Myocyte (in vitro differentiated cells): ENCODE measurements at regions not wholly inside any gene's neighbourhood (a gene's known extent, or its start where the extent isn't known, plus 50 kb on each side); places are given as distances from the start of the nearest gene placed in this dataset.

Source experiments
- DNase-seq: peaks from one replicate; pipeline ENCODE4 v3.0.0-alpha.2; 2012; ENCODE audit warnings: low read depth

DNA sequence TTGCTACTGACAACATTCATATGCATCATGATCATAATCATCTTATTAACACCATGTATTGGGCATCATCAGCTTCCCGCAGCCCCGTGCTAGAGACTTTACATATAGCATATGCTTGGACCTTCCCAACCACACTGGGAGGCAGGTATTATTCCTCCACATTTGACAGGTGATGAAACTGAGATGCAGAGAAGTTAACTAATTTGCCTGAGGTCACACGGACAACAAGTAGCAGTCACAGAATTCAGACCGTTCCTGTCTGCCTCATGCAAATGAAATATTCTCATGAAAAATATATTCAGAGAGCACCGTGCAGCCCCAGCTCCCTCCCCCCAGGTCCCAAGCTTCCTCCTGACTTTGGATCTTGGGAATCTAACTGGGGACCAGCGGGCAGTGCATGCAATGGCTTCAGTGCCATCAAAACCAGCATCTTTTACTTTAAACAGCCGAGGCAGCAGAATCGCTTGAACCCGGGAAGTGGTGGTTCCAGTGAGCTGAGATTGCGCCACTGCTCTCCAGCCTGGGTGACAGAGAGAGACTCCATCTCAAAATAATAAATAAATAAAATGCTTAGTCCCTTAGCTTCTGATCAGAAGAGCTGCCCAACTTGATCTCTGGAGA, 112.2 kb upstream of the GPR26 start:
- no peak for DNase-seq

DNA sequence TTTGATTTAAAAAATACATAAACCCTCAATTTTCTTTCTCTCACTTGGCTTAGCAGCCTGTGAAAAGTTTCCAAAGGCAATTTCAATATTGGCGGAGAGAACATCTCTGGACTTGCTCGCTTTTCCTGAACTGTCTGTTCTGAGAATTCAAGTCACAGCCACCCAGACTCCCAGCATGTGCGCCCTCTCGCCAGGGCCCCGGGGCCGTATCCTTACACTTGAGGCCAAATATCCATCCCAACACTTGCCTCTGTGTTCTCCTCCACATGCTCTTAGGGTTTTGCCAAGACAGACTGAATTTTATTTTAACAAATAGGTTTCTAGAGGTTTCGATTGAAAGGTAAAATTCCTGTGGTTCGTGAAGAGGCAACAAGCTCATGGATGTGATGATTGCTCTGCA, 111.5 kb upstream of the GPR26 start:
- no peak for DNase-seq

DNA sequence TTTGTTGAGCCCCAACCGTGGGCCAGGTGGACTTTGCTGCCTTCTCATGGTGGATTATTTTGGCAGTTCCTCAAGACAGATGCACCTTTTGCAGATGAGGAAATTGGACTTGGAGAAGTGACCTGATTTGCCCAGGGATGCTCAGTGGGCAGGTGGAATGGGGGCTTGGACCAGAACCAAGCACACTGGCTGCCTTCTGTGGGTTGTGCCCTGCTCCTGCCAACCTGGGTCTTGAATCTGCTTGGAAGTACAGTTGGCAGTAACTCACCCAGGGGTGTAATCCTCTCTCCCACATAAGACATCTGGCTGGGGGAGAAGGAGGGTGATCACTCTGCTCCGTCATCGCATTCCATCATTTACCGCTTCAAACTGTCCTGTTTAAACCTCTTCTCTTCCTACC, 110.5 kb upstream of the GPR26 start:
- no peak for DNase-seq

DNA sequence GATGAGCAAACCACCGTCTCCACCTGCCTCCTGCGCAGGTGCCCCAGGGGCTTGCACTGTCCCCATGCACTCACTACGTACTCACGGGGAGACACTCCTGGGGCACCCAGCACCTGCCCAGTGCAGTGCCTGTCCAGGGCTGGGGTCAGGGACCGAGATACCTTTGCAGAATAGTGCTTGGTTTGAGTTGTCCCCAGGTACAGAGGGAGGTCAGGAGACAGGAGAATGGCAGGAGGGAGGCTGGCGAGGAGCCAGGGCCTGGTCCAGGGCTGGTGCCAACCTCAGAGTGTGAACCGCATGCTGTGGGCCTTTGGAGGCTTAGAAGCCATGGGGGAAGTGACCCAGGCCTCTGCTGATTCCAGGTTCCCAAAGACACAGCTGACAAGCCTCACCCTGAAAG, 110.1 kb upstream of the GPR26 start:
- no peak for DNase-seq

DNA sequence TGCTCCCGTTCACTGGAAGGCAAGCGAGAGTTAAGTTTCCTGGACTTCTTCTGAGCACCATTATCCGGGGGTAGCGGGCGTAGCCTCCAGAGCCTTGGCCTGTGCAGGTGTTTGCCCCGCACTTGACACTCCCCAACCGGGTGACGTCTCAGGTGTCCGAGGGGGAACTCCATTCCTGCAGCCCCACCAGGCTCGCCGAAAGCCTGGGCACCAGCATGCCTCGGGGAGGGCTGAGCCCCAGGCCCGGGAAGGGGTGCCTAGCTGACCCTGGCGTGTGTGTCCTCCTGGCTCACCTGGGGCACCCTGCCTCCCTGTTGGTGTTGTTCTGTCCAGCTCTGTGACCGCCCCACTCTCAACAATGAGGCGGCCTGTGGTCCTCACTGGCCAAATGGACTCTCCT, 109.4 kb upstream of the GPR26 start:
- no peak for DNase-seq

DNA sequence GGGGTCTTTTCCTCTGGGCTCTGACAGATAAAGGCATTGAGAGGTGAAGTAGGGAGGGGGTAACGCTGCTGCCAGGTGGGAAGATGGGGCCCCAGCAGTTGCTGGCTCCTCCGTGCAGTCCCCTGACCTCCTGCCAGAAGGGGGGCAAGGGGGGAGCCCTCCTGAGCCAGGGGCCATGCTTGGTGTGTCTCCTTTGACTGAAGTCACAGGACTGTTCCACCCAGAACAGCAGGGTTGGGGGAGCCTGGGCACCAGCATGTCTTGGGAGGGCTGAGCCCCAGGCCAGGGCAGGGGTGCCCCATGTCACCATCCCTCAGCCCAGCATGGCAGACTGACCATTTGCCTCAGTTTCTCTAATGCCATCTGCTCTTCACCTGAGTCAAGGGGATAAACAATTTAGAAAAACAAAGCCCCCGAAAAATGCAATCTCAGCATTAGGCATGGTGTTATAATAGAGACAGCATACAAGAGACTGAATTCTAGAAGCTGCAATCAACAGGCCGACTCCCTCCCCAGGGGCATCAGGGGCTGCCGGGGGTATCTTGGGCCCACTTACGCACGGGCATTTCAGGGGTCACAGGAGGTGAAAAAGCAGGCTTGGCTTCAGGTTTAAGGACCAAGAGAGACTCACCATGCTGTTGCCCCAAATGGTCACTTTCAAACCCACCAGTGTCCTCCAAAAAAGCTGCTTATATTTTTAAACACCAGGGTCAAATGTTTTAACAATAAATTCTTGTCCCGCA, 108.6 kb upstream of the GPR26 start:
- DNase-seq: no peak

DNA sequence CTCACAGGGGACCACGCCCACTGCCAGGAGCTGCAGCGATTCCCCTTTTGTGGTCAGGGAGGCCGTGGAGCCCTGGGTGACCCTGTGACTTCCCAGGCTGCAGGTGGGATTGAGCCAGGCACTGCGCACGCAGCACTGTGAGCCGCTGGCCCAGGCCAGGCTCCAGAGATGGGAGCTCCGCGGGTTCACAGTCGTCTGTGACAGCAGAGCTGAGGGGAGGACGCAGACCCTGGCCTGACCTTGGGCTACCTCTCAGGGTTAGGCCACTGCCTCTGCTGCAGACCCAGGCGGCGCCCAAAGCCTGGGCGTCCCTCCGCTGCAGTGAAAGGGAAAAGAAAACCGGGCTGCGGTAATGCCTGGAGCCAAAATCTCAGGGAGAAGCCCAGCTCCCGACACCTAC, 107.5 kb upstream of the GPR26 start:
- no peak for DNase-seq

DNA sequence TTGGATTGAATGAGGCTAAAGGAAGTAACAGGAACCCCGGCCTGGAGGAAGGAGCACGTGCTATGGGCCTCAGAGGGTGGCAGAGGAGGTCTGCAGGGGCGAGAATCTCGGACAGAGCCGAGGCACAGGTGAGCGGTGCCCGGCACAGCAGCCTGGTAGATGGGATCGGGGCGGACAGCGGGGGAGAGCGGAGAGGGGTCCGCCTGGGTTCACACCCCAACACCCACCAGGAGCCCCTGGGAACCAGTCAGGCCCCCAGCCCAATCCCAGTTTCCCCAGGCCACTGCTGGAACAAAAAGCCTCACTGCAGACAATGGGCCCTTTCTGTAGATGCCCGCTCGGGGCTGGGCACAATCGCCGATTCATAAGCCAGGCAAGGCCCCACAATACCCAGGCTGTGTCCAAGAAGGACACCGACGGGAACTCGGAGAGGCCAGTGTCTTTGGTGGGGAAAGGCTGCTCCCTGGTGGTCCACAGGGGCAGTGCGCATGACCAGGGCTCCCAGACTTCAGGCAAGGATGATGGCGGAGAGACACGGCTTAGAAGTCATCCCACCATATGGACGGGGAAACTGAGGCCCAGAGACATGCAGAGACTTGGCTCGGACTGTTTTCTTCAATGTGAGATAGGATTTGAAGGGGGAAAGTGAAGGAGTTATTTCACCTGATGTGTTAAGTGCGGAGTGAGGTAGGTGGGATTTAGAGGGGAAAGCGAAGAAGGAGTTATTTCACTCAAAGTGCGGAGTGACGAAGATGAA, 106.9 kb upstream of the GPR26 start:
- peak; percentile 70 for DNase-seq

DNA sequence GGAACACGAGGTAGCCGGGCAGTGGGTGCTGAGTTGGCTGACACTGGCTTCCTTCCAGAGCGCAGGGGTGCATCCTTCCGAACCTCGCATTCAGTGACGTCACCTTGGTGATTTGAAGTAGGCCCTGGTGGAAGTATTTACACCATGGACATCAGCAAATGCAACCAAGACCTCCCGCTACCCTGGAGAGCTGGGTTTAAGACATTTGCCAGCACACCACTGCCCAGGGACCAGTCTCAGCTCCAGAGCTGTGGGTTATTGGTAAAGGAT, 106.4 kb upstream of the GPR26 start:
- no peak for DNase-seq

DNA sequence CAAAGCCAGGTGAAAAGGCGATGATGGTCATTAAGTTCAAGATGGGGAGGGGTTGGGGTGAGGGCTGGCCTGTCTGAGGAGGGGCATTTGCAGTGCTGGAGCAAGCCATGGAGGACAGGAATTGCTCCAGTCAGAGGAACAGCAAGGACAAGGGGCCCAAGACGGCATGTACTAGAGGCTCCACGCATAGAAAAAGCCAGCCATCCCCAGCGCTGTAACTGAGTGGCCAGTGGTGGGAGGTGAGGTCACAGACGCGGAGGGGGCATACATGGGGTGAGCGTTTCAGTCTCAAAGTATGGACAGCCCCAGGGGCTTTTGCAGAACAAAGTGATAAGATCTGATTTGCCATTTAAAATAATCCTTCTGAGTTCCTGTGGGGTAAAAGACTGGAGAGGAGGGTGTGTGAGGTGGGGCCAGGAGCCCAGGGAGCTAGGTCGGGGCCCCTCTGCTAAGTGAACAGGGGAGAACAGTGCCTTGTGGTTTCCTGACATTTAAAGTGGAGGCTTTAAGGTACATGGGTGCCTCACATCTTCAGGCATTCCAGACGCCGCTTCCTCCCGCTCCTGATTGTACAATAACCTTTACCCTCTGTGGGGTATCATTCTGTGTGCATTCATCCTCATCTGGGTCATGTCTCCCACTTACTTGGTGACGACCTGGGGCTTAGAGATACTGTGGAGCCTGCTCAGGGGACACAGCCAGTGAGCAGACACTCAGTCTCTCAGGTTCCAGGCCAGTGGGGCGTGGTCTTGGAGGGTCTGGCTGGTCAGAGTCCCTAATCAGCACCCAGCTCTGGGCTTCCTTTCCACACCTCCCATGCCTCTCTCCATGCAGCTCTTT, 105.6 kb upstream of the GPR26 start:
- no peak for DNase-seq

DNA sequence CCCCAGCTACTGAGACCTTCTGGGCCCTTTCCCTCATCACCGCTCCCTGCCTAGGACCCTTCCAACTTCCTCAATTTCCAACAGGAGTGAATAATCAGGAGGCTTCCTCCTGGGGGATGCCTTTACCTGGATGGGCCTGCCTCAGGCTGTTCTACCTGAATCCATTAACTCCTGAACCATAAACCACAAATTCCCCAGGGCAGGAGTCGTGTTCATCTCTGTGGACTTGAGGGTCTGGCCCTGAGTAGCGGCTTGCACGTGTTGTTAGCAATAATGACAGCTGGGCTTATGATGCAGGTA, 105.1 kb upstream of the GPR26 start:
- no peak for DNase-seq

DNA sequence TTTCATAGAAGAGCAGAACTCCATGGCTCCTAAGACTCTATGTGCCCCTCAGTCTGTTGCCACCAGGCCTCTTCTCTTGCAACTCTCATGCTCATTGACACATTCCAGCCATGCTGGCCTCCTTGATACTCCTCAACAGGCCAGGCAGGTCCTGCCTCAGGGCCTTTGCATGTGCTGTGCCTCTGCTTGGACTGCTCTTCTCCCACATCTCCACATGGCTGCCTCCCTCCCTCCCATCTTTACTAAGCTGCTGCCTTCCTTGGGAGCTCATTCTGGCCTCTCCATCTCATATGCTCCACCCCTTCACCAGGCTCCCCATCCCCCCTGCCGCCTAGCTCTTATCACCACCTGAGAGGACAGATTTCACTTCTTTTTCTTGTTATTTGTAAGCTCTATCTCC, 103.8 kb upstream of the GPR26 start:
- no peak for DNase-seq

DNA sequence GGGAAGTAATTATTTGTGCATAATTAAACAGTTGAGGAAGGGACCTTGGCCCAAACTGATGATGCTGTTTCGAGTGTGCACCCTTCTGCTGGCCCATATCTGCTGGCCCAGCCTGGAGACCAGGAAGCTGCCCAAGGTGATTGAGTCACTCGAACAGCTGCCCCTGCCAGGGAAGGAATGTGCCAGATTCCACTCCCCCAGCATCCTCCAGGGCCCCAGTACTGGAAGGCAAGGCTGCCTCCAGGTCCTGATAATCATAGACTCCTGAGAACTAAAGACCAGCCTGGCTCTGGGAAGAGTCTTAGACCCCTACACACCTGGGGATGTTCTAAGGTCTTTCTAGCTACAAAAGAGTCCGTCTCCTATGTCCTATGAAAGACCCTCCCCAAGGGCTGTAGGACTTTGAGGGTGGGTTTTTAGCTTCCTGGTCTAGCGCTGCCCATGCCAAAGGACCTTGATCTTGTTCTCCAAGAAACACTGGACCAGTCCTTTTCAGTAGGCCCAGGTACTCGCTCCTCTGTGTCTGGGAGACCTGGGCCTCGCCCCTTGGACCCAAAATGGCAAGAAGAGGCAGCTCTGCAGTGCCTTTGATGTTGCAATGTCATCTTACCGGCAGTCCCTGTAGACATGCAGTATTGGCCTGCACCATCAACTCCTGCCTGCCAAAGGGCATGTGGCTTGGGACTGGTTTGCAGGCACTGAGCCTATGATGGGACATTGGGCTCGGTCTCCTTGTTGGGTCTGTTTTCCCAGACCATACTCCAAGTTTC, 103.2 kb upstream of the GPR26 start:
- no peak for DNase-seq

DNA sequence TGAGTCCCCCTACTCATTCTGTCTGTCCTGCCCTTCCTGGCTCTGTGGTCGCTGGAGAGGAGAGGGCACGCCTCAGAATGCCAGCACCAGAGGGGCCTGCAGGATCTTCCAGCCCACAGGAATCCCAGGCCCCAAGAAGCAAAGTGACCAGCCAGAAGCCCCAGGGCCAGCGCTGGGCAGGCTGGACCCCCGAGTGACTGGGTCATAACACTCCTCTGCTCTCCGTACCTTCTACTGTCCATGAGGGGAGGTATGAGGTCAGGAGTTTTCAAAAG, 102.6 kb upstream of the GPR26 start:
- no peak for DNase-seq

DNA sequence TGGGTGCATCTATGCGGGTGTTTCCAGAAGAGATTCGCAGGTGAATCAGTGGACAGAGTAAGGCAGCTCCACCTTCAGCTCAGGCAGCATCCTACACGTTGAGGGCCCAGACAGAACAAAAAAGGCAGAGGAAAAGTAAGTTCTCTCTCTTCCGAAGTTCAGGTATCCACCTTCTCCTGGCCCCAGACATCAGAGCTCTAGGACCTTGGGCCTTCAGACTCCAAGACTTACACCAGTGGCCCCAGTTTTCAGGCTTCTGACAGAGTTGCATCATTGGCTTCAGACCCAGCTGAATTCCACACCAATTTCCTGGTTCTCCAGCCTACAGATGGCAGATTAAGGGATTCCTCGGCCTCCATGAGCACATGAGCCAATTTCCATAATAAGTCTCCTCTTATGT, 102.2 kb upstream of the GPR26 start:
- no peak for DNase-seq

DNA sequence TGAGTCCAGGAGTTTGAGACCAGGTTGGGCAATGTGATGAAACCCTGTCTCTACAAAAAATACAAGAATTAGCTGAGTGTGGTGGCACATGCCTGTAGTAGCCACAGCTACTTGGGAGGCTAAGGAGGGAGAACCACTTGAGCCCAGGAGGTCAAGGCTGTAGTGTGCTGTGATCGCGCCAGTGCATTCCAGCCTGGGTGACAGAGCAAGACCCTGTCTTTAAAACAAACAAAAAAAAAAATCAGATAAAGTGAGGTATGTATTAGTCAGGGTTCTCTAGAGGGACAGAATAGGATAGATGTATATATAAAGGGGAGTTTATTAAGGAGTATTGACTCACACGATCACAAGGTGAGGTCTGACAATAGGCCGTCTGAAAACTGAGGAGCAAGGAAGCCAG, 101.5 kb upstream of the GPR26 start:
- no peak for DNase-seq

DNA sequence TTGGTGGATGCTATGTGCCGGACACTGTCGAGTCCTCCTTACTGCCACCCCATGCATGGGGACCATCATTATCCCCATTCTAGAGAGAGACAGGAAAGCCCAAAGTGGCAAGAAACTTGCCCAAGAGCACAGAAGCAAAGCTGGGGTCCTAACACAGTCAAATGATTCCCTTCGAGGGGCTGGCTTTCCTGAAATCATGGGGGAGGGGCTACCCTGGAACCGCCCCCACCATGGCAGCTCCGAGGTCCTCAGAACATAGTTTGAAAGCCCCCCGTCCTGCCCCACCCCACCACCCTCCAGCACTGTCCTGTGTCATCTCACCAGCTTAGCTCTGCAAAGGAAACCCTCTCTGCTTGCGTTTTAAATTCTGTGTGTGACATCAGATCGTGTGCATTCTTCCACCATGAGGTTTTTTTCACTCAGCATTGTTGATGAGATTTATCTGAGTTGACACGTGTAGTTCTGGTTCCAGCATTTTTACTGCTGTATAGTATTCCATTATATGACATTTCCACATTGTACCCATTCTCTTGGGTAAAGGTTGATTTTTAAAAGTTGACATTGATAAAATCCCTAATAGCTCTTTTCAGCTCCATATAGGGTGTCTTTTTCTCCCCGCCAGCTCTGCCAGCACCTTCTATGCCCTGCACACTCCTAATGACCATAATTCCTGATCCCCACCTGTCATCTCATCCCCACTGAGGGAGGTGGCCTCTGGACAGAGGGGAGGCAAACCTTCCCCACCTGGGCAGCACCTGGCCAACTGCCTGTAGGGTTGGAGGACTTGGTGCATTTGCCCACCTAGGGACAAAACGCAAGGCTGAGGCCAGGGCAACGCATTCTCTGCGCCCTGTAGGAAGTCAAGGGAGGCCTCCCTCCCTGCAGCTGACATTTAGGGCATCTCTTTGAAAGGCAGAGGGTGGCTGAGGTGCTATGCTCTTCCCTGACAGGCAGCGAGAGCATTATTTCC, 100.2 kb upstream of the GPR26 start:
- DNase-seq: no peak

DNA sequence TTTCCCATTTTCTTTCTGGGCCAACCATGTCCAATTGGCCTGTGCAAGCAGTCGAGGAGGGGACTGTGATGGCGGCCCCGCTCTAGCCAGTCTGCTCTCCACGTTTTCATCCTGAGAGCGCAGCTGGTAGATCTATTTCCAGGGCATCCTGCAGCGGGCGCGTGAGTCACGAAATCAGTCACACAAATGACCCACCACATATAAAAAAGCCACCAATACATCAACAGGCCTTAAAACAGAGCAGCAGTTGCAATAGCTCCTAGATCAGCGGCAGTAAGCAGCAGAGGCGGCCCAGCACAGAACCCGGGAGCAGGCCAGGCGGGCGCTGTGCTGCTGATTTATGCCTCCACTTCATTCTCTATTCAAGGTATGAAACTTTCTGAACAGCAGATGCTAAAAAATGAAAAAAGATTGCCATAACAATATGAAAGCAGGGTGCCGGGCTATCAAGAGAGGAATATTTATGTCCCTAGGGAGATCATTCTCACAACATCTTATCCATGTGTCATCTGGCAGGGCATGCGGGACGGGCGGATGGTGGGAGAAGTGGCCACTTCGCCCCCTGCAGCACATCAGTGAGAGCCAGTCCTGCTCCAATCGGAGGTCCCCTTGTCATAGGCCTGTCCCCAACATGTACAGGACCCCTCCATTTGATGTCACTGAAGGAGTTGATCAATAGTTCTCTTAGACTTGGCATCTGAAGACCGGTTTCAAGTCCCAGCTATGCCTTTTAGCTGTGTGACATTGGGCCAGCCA, 98.0 kb upstream of the GPR26 start:
- peak; percentile 6 for DNase-seq

DNA sequence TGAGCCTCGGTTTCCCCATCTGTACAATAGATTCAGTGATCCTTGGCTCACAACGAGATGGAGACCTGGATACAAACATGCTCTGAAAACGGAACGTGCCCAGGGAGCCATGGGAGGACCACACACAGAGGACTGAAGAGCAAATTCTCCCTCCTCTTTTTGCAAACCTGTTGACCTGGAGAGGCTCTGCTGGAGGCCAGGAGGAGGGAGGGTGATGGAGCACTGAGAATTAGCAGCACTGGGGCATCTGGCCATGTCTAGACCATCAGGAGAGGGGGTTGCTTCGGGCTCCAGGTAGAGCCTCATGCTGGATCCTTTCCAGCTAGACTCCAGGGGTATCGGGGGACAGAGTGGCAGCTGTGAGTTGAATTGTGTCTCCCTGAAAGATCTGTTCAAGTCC, 97.4 kb upstream of the GPR26 start:
- no peak for DNase-seq
